Ishikawa (cell line): ENCODE measurements at regions not wholly inside any gene's neighbourhood (a gene's known extent, or its start where the extent isn't known, plus 50 kb on each side); places are given as distances from the start of the nearest gene placed in this dataset.

Experiments used
- CEBPB ChIP-seq: IDR thresholded peaks from 2 replicates; pipeline ENCODE4 v1.6.1; 2012
- CREB1 ChIP-seq: IDR thresholded peaks from 2 replicates; pipeline ENCODE4 v1.6.1; 2012; ENCODE audit warnings: low read depth
- EGR1 ChIP-seq: IDR thresholded peaks from 2 replicates; pipeline ENCODE4 v1.6.1; 2012
- EP300 ChIP-seq: IDR thresholded peaks from 2 replicates; pipeline ENCODE4 v1.6.1; 2012; ENCODE audit warnings: borderline replicate concordance
- NFIC ChIP-seq: IDR thresholded peaks from 2 replicates; pipeline ENCODE4 v1.6.1; 2012
- RAD21 ChIP-seq: IDR thresholded peaks from 2 replicates; pipeline ENCODE4 v1.6.1; 2012; ENCODE audit warnings: low read depth
- TAF1 ChIP-seq: IDR thresholded peaks from 2 replicates; pipeline ENCODE4 v1.6.1; 2012; ENCODE audit warnings: low read depth, mild to moderate bottlenecking
- TCF12 ChIP-seq: IDR thresholded peaks from 2 replicates; pipeline ENCODE4 v1.6.1; 2012; ENCODE audit warnings: low read depth
- TEAD4 ChIP-seq: IDR thresholded peaks from 2 replicates; pipeline ENCODE4 v1.6.1; 2012
- YY1 ChIP-seq: IDR thresholded peaks from 2 replicates; pipeline ENCODE4 v1.6.1; 2012; ENCODE audit warnings: low read depth
- ZBTB7A ChIP-seq: IDR thresholded peaks from 2 replicates; pipeline ENCODE4 v1.6.1; 2012; ENCODE audit warnings: low read depth
- TF ChIP-seq, protein P1 (sequence below): IDR thresholded peaks from 2 replicates; pipeline ENCODE4 v1.6.1; 2012; ENCODE audit warnings: low read depth, mild to moderate bottlenecking
- TF ChIP-seq, protein P2 (sequence below): IDR thresholded peaks from 2 replicates; pipeline ENCODE4 v1.6.1; 2012

DNA sequence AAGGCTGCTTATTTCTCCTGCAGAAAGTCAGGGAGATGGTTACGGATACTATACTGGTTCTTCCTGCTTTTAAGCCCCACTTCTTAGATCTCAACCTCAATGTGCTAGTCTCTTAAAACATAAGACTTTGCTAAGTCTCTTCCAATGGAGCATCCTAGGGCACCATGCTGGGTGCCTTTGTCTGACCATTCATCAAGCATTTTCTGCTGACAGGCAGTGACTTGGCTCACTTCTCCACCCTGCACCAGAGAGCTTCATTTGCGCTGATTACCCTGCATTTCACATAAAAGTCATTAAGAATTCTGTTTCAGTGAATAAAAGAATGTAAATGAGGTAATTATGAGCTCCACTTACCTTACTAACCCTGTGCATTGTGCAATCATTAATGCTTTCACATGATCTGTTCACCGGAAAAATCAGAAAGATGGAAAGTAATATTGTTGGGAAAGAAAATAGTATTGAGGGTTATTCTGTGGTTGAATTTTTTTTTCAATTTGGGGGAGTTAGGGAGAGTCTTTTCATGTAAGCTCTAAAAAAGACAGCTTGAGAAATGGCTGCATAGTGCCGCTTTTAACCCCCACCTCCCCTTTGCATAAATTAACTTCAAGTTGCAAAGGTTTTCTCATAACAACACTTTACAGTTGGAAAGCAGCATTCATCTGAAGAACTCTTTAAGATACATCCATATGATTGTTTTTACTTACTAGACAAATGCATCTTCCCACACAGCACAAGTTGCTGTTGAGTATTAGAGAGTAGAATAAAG lies 677.3 kb upstream of the KIRREL3 start:
- no peak for TF ChIP-seq TCF12
- no peak for TF ChIP-seq ZBTB7A
- TF ChIP-seq EP300, result no peak
- TF ChIP-seq, protein P1, sequence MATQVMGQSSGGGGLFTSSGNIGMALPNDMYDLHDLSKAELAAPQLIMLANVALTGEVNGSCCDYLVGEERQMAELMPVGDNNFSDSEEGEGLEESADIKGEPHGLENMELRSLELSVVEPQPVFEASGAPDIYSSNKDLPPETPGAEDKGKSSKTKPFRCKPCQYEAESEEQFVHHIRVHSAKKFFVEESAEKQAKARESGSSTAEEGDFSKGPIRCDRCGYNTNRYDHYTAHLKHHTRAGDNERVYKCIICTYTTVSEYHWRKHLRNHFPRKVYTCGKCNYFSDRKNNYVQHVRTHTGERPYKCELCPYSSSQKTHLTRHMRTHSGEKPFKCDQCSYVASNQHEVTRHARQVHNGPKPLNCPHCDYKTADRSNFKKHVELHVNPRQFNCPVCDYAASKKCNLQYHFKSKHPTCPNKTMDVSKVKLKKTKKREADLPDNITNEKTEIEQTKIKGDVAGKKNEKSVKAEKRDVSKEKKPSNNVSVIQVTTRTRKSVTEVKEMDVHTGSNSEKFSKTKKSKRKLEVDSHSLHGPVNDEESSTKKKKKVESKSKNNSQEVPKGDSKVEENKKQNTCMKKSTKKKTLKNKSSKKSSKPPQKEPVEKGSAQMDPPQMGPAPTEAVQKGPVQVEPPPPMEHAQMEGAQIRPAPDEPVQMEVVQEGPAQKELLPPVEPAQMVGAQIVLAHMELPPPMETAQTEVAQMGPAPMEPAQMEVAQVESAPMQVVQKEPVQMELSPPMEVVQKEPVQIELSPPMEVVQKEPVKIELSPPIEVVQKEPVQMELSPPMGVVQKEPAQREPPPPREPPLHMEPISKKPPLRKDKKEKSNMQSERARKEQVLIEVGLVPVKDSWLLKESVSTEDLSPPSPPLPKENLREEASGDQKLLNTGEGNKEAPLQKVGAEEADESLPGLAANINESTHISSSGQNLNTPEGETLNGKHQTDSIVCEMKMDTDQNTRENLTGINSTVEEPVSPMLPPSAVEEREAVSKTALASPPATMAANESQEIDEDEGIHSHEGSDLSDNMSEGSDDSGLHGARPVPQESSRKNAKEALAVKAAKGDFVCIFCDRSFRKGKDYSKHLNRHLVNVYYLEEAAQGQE, result no peak
- TF ChIP-seq, protein P2, sequence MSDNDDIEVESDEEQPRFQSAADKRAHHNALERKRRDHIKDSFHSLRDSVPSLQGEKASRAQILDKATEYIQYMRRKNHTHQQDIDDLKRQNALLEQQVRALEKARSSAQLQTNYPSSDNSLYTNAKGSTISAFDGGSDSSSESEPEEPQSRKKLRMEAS, result no peak
- TF ChIP-seq RAD21, result no peak
- no peak for TF ChIP-seq YY1
- no peak for TF ChIP-seq TAF1
- TF ChIP-seq EGR1, result no peak
- no peak for TF ChIP-seq CEBPB
- TF ChIP-seq TEAD4, result no peak
- TF ChIP-seq NFIC, result no peak
- no peak for TF ChIP-seq CREB1
